H4 (cell line): ENCODE measurements at regions not wholly inside any gene's neighbourhood (a gene's known extent, or its start where the extent isn't known, plus 50 kb on each side); places are given as distances from the start of the nearest gene placed in this dataset.
"Not testable (repeated sequence)": the region's sequence is repeated elsewhere in the genome, so short reads cannot be mapped to it uniquely, and the experiment has no call there.

ENCODE experiments used
- DNase-seq: peaks from one replicate; pipeline ENCODE4 v3.0.0-alpha.2; 2015; ENCODE audit warnings: low spot score

DNA sequence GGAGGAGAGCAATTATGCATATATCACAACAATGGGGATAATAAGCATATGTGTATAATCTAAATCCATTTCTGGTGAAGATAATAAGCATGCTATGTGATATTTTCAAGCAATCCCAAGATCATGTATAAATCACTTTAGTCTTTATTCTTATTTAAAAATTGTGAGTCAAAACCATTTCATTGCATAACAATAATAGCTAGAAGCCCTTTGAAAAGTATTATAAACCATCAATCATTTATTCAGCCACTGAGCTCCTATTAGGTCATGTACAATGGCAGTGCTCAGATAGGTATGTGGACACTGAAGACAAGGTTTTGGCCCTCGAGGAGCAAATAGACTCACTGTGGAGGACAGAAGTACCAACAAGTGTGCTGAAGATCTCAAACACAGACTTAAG lies 113.1 kb downstream of the CDCA7 start:
- no peak for DNase-seq

DNA sequence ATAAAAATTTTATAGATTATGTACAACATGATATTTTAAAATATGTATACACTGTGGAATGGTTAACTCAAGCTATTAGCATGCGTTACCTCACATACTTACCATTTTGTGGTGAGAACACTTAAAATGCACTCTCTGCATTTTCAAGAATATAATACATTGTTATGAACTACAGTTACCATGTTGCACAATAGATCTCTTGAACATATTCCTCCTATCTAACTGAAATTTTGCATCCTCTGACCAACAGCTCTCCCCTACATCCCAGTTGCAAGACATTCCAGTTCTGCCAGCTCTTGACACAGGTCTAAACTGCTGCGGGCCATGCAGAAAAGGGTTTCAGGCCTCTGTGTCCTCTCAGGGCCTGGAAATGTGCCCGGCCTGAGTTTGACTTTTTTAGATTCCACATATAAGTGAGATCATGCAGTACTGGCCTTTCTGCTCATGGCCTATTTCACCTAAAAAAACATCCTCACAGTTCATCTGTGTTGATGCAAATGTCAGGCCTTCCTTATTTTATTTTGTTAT lies 113.7 kb downstream of the CDCA7 start:
- no peak for DNase-seq

DNA sequence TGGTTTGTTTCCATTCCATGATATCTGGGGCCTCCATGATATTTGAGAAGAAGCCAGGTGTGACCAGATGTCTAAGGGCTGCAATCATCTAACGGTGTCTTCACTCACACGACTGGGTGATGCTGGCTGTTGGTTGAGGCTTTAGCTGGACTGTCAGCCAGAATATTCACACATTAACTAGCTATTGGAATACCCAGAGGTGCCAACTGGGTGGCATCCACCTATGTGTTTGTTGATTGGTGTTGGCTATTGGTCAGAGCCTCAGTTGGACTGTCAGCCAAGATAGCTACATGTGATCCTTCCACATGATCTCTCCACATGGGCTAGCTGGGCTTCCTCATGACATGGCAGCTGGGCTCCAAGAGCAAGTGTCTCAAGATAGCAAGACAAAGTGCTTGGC lies 117.4 kb downstream of the CDCA7 start:
- DNase-seq: no peak

DNA sequence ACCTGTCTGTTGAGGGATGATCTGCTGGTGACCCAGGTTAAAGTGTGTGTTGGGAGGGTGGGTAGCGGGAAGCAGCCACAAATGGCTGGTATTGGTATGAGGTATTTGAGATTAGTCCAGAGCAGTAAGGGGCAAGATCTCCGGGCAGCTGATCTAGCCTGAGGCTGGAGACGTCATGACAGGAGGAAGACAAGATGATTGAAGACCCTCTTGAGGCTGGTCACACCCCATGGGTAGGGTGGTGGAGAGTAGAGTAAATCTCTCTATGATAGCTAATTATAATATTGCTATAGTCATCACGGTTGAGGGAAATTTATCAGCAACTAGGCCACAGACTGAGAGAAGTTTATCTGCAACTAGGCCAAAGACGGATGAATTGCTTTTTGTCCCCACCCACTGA lies 128.5 kb downstream of the CDCA7 start:
- no peak for DNase-seq

DNA sequence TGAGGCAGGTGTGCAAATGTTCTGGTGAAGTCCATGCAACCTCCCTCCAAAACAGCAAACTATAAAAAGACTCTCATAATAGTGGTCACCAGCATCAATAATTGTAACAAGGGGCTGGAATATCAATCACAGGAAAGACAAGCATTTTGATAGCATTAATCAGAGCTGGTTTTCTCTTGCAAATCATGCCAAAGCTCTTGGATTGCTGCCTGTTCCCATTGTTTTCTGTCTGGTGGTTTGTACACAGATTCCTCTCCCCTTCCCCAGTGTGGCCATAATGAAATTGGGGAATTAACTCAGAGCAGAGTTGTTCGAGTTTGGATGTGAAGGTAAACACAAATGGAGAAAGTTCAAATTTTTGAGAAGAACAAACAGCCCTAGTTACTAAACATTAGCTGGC lies 134.2 kb downstream of the CDCA7 start:
- no peak for DNase-seq

DNA sequence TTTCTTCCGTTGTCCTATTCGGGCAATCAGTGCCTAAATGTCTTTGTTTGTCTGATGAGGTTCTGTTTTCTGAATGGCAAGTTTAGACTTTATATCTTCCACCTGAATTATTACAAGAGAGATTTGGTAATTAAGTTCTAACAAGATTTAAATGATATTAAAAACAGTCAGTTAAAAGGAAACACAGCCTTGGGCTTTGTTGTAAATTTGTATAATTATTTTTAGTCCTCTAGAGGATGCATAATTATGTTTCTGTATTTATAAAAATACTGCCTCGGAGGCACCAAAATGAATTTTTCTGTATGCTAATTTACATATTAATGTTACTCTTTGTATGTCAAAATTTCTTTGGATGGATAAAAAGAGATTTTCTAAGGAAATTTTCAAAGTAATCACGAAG lies 136.7 kb downstream of the CDCA7 start:
- no peak for DNase-seq

DNA sequence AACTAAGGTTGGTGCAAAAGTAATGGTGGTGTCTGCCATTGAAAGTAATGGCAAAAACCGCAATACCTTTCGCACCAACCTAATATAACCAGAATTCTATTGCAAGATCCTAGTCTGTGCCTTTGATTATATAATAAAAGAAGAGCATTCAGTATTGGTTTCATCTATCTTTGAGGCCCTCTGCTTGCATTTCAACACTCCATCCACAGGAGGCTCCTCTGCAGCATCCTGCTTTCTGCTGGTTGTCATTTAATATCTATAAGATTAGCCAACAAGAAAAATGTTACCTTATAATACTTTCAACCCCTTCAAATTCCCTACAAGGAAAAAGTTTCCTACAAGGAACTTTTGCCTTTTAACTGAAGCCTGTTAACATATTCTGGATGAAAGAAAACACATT lies 139.2 kb downstream of the CDCA7 start:
- no peak for DNase-seq

DNA sequence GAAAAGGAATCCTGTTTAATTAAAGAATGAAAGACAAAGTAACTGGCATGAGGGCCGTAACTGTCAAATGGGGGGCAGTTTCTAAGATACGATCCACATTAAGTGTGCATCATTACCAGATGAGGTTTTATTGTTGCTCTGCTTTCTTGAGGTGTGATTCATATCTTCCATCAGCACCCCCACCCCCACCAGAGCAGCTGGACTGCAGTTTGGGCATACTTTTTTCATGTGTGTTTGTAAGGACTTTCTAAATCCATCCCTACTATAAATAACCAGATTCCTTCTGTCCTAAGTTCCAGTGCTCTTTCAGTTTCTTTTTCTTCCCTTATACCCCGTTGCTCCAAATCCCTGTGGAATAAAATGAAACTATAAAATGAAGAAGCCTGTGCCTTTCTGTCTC lies 142.1 kb downstream of the CDCA7 start:
- peak; percentile 18 for DNase-seq

DNA sequence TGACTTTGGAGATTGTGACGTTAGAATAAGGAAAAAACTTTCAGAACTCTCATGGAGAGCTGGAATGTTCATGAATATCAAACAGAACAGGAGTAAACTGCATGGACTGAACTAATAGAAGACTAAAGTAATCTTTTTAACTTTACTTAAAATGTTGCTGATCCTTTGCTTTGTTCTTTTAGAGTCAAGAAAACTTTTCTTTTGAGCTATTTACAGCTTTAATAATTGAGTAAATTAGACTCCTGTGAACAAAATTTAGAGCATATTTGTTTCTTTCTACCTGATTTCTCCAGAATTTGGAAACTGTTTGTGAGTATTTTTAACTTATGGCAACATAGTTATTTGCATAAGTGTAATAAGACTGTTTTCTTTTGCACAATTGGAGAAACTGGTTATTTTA lies 146.3 kb downstream of the CDCA7 start:
- DNase-seq: no peak

DNA sequence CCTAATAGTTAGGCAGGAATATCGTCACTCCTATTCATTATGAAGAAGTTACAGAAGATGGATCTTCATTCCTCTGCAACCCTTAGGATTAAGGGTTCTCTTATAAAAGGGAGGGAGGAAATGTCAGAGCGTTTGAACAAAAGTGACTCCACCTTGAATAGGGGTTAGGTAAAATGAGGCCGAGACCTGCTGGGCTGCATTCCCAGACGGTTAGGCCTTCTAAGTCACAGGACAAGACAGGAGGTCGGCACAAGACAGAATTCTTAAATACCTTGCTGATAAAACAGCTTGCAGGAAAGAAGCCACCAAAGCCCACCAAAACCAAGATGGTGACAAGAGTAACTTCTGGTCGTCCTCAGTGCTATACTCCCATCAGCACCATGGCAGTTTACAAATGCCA lies 147.6 kb downstream of the CDCA7 start:
- no peak for DNase-seq

DNA sequence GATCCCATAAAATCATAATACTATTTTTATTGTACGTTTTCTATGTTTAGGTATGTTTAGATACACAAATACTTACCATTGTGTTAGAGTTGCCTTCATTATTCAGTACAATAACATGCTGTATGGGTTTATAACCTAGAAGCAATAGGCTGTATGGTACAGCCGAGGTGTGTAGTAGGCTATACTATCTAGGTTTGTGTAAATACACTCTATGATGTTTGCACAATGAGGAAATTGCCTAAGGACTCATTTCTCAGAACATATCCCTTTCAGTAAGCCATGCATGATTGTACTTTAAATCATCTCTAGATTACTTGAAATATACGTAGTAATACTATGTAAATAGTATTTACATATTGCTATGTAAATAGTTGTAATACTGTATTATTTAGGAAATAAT lies 156.7 kb downstream of the CDCA7 start:
- DNase-seq: no peak

DNA sequence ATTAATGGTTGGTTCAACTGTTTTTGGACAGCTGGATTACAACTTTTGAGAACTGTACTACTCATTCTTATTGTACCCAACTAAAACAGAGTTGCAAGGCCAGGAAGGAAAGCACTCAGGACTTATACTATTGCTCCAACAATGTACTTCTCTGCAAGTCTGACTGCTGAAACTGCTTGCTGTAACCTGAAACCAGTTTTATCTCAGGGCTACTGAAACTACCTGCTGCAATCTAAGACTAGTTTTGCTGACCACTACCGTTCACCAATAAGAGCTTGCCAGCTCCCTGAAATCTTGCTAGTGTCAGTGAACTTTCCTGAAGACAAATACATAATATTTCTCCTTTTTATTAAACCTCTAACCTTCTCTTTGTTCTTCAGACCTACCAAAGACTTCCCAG lies 157.3 kb downstream of the CDCA7 start:
- peak; percentile 8 for DNase-seq

DNA sequence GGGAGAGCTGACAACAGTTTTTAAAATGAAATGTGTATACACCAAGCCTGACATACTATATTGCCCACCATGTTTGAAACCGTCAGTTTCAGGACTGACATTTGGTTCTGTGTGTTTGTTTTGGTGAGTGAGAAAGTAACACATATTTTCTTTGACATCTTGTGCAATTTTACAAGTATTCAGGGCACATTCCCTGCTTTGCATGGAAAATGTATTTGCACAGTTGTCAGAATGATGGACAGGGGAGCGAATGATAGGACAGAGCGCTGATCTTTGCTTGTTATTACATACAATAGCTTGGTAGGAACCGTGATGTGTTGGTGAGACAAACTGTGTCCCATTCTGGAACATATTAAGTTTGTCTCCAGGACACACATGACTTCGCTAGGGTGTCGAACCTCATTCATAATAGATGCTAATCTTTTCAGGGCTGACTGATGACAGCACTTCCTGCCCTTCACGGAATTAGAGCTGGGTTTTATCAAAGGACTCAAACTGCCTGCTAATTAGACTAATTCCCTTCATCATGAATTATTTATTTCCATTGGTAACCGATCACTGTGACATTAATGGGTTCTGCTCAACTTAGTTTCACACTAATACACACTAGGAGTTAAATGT lies 158.5 kb downstream of the CDCA7 start:
- DNase-seq: no peak

DNA sequence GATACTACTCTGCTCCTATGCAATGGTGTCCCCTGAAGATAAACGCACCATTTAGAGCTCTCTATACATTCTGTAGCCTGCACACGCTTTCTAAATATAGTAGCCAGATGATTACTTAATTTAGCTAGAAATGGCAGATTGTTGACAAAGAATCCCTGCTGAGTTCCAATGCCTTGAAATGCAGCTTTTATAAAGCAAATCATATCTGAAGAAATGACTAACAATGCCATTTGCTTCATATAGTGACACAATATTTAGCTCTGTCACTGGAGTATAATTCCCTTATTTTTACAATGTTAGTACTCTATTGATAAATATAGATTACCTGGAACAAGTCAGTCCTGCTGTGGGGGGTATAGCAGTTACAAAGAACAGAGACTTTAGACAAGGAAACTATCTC lies 166.2 kb downstream of the CDCA7 start:
- DNase-seq: no peak

DNA sequence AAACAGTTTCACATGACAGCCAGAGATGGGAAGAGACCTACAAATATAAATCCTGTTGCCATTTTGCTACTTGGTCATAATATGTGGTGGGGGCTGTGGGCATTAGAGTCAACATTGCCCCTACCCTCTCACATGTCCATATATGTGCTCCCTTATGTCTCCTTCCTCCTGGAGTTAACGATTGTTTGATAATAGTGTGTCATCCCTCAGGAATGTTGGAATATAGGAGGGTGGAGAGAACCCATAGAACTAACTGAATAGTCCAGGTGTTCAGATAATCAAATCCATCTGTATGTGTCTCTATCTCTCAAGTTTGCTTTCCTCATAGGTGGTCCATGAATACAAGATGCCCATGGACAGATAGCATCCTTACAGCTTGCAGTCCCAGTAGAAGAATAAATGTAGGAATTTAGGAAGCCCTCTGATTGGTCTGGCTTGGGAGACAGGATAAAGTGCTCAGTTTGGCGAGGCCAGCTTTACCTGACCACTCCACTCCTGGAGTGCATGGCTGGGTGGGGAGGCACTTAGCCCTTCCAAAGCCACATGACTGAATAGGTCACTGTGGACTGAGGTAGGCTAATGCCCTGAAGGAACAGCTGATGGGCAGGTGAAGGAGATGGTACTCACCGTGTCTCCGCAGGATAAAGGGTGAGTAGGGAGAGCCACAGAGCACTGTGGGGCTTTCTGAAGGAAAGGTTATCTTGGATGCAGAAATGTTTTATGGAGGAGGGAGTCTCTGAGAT lies 166.9 kb downstream of the CDCA7 start:
- no peak for DNase-seq

DNA sequence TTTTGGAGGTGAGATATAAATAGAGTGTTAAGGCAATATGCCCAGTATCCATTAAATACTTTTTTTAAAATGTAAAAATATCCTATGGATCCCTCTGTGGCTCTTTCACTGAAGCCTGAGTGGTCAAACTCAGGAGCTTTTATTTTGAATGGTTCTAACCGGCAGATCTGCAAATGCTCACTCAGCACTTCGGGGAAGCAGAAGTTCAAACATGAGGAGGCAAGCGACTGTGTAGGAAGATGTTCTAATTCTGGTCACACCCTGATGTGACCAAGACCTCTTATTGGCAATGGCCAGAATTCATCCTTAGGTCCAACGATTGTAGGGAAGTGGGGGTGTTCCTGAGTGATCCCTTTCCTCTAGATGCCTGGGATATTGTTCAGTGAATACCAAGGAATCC lies 168.8 kb downstream of the CDCA7 start:
- no peak for DNase-seq

DNA sequence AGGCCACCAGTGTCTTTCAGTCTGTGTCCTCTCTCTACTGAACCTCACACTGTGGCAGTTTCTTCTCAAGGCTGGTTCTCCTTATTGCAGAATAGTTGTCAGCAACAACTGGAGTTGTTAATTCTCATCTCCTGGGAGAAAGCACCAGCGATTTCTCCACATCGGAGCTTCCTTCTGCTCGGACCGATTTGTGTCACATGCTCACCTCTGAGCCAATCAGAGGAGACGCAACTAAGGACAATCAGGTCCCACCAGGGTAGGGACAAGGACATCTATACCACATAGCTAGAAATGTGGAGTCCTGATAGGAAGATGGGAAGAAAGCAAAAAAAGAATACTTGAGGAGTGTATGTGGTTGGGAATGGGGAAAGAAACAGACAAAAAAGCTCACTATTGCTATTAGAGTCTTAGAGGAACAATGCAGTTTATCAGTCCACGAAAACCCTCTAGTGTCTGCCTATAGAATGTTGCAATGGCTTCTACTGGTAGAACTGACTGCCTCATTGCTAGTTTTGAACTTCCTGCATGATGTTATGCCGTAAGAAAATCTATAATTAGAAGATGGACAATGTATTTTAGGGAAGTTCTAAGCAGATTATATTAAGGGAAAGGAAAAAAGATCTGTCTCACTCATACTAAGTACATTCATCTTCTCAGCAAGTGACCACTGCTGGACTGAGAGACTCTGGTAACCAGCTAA lies 169.7 kb downstream of the CDCA7 start:
- no peak for DNase-seq

DNA sequence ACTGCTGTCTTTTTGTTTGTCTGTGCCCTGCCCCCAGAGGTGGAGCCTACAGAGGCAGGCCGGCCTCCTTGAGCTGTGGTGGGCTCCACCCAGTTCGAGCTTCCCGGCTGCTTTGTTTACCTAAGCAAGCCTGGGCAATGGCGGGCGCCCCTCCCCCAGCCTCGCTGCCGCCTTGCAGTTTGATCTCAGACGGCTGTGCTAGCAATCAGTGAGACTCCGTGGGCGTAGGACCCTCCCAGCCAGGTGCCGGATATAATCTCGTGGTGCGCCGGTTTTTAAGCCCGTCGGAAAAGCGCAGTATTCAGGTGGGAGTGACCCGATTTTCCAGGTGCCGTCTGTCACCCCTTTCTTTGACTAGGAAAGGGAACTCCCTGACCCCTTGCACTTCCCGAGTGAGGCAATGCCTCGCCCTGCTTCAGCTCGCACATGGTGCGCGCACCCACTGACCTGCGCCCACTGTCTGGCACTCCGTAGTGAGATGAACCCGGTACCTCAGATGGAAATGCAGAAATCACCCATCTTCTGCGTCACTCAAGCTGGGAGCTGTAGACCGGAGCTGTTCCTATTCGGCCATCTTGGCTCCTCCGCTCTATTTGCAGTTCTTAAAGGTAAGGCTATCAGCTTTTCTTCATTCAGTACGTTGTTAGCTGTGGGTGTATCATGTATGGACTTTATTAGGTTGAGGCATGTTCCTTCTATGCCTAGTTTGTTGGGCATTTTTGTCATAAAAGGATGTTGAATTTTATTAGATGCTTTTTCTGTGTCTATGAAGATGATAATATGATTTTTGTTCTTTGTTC lies 178.3 kb downstream of the CDCA7 start:
- not testable (repeated sequence) for DNase-seq

DNA sequence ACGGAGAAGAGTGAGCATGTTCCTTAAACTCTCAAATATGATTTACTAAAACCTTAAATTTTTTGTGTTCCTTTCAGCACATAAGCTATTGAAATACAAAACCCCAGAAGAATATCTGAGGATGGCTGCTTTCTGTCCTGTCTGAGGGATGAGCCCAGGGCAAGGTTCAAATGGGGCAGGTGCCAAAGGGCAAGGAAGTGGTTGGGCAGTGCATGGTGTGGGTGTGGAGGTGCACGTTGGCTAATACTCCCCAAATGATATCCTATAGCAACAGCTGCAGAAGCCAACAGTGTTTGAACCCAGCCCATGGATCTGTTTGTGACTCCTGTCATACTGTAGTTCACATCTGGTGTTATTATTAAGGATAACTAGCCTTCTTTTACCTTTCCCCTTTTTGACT lies 183.0 kb downstream of the CDCA7 start:
- no peak for DNase-seq

DNA sequence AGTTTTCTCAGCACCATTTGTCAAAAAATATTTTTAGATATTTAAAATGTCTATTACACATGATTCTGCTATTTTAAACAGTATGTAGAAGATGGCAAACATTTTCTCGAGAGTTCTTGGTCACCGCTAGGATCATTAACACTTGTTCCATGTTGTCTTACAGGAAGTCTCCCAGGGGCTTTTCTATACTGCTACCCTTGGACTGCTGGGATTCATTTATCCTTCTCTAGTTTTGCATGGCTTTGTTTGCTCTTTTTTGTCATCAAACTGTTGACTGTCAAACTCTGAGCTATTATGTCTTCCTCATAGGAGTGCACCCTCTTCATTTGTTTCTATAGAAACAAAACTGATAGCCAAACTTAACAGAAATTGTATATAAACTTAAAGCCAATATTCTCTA lies 184.9 kb downstream of the CDCA7 start:
- DNase-seq: no peak

DNA sequence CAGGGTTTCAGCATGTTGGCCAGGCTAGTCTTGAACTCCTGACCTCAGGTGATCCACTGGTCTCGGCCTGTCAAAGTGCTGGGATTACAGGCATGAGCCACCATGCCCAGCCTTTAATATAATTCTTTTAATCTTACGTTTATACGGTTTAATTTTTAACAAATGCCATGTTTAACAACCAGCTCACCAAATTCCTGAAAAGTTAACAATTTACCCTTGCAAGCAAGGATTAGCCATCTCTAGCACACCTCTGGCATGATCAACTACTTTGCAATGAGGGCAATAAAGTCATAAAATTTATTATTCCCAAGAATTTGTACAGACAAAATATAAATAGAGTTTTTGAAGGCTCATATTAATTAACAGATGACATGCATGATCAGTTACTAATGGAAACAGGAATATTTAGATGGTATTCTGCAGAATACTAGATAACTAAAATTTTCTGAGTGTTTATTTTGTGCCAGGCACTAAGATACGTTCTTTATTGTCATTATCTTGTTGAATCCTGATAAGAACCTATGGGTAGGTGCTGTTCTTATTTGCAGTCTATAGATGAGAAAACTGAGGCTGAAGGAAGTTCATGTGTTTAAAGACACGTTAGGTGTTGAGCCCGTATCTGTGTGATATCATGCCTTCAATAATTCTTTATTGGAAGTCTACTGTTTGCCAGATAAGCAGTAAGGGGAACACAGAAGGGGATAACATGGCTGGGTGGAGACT lies 190.1 kb downstream of the CDCA7 start:
- DNase-seq: no peak

DNA sequence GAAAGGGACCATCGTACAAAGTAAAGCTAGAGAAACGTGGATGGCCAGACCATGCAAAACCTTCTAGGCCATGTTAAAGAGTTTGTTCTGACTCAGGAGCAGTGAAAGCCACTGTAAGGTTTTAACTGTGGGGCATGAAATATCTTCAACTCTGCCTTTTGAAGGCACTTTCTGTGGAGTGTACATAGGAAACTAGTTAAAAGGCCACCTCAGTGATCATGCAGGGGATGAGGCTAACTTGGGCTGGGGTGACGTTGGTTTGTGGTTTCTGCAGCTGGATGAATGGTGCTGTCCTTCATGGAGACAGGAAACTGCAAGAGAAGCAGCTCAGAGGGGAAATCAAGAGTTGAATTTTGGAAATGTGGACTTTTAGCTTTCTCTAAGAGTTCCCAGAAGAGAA lies 190.7 kb downstream of the CDCA7 start:
- DNase-seq: peak; percentile 21
